Pons (tissue), 1 donor: ENCODE measurements at regions not wholly inside any gene's neighbourhood (a gene's known extent, or its start where the extent isn't known, plus 50 kb on each side); places are given as distances from the start of the nearest gene placed in this dataset.
A peak's percentile ranks its signal among the peaks of the same experiment; 100 is the strongest.
"Not testable (repeated sequence)": the region's sequence is repeated elsewhere in the genome, so short reads cannot be mapped to it uniquely, and the experiment has no call there.

Experiments
- DNase-seq: peaks from one replicate; pipeline ENCODE4 v3.0.0-alpha.2; 2016; ENCODE audit warnings: low spot score

GRCh38 chr18:39365836-39366485, 1800.4 kb upstream of the CELF4 start:
- no peak for DNase-seq

GRCh38 chr18:39360072-39360471, 1794.5 kb upstream of the CELF4 start:
- DNase-seq = no peak

DNA sequence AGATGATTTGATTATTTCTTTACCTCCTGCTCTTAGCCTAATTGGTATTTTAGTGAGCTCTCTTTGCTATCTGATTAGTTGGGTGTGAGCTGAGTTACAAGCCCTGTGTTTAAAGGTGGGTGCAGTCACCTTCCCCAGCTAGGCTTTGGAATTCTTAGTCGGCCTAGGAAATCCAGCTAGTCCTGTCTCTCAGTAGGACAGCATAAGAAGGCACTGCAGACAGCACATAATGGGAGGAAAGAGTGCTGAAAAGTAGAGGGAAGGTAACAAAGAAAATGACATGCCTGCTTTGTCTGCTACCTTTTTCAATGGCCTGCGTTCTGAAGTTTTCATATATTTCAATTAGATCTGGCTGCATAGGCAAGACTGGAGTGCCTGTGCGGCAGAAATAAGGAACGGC, 1794.0 kb upstream of the CELF4 start:
- no peak for DNase-seq

- no peak for DNase-seq
Measured at GRCh38 chr18:39350945-39351344, 1785.3 kb upstream of the CELF4 start.

DNA sequence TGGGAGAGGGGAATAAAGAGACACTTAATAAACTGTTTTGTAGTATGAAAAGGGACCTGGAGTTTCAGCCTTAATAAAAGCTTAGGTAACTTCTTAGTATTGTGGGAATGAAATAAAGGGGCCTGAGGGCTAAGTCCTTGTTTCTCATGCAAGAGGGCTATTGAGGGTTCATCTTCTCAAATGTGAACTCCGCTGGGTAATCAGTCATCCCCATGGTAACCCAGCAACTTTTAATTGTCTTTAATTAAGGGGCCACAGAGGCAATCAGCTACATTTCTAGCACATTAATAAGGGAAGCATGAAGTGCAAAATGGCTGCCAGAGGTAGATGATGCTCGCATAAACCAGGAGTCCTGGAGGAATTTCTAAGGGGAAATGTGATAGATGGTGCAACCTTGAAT, 1784.2 kb upstream of the CELF4 start:
- DNase-seq = no peak

- peak; percentile 51 for DNase-seq
Measured at GRCh38 chr18:39348757-39349156, 1783.2 kb upstream of the CELF4 start.

DNA sequence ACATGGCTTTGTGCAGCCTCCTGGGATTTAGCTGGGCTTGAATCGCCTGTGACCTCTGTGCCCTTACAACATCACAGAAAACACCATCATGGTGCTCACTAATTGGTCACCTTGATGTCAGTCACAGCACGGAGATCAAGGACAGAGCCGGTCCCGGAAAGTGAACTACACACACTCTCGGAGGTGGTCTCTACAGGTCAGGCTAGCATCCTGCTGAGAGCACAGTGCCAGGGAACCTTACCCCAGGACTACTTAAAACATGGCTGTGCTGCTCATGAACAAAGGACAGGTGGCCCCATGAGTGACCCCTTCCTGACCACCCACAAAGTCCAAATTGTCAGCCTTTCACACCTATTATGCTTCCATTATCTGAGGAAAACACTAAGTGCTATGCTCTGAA, 1782.1 kb upstream of the CELF4 start:
- DNase-seq = no peak

GRCh38 chr18:39346916-39347315, 1781.3 kb upstream of the CELF4 start:
- no peak for DNase-seq

- no peak for DNase-seq
Measured at GRCh38 chr18:39345321-39345720, 1779.7 kb upstream of the CELF4 start.

GRCh38 chr18:39344487-39344886, 1778.9 kb upstream of the CELF4 start:
- no peak for DNase-seq

- DNase-seq = no peak
Measured at GRCh38 chr18:39341129-39341528, 1775.5 kb upstream of the CELF4 start.

GRCh38 chr18:39340418-39340817, 1774.8 kb upstream of the CELF4 start:
- no peak for DNase-seq

- DNase-seq = no peak
Measured at GRCh38 chr18:39329496-39330275, 1764.1 kb upstream of the CELF4 start.

DNA sequence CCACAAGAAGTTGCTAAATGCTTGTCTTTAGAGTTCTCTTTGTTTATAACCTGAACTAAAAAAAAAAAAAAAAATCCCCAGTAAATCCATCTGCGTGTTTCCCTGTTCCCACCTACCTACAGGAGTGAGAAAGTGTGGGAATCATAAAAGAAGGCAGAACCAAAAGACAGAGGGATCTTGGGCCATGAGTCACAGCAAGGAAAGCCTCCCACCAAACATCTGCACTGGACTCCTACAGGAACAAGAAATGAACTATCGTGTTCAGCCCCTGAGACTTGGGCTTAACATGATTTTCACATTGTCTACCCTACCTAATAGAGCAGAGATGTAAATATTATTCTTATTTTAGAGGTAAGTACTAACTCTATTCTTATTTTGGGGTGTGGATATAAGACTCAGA, 1761.2 kb upstream of the CELF4 start:
- DNase-seq = no peak

DNA sequence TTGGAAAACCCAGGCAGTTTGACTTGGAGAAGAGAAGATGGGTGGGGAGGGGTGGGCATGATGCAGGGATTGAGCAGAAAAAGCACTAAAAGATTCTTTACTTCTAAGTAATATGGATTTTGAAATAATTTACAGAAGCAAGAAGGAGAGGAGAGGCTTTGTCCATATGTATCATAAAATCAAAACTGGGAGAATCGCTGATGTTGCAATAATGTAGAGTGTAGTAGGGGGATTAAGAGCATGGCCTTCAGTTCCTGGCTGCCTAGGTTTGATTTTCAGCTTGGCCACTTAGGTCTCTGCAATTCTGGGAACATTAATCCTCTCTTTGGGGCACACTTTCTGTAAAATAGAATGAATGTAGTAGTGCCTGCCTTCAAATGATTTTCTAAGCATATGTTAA, 1760.4 kb upstream of the CELF4 start:
- DNase-seq = no peak

DNA sequence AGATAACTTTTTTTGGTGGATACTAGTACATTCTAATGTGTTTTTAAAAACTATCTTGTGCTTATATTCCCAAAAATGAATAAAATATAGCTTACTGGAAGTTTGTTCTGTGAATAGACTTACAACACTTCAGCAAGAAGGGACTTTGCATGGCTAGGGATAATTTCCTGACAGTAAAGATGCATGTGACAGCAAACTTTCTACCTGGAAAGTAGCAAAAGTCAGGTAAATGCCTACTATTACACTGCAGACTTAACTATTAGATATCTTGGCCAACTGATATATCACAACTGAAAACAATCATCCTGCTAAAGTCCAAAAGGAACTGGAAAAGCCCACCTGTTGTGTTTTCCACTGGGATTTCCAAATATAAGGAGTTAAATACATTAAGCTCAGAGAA, 1753.5 kb upstream of the CELF4 start:
- no peak for DNase-seq

DNA sequence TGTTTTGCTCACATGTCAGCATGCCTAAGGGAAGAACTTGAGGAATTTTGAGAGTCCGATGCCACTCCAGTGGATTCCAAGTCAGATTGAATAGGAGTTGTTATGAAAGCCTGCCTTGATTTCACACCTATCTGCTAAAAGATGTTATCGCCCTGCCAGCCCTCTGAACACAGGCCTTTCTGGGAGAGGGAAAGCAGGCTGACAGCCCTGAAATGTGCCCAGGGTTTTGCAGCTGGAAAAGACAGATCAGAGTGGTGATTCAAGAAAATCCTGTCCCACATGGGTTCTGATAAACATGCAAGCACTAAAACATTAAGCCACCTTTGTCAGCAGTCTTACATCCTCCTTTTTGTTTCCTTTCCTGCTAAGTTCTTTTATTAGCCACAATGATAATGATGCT, 1752.9 kb upstream of the CELF4 start:
- peak; percentile 33 for DNase-seq

DNA sequence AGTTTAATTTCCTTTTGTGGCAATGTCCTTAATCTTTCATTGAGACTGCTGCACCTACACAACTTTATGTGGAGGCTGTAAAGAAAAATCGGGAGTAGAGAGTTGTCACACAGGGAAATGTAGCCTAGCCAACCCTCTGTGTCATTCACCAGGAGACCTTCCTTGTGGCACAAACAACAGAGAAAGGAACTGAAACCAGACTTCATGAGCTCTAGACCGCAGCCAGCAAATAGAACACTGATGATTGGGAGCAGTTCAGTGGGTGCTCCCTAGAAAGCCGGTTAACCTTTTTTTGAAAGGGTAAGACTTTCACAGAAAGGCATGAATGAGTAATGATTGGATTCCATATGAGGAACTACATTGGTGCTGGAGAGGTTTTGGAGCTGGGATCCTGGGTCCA, 1752.4 kb upstream of the CELF4 start:
- peak; percentile 71 for DNase-seq

DNA sequence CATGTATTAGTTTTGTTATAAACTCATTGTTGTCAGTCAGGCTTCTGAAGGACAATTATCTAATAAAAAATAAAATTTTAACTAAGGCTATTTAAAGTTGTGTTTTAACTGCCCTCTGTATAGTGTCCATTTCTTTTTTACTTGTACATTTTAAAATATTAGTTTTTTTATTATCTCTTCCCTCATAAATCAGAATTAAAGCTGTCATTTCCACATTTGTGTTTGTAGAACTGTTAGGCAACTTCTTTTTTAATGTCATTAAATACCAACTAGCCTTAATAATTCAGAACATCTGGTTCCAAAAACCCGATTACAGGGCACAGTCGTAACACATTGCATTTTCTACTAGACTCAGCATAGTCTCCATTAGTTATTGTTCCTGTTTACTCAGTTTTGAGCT, 1749.0 kb upstream of the CELF4 start:
- DNase-seq = no peak

- no peak for DNase-seq
Measured at GRCh38 chr18:39313992-39314391, 1748.4 kb upstream of the CELF4 start.

DNA sequence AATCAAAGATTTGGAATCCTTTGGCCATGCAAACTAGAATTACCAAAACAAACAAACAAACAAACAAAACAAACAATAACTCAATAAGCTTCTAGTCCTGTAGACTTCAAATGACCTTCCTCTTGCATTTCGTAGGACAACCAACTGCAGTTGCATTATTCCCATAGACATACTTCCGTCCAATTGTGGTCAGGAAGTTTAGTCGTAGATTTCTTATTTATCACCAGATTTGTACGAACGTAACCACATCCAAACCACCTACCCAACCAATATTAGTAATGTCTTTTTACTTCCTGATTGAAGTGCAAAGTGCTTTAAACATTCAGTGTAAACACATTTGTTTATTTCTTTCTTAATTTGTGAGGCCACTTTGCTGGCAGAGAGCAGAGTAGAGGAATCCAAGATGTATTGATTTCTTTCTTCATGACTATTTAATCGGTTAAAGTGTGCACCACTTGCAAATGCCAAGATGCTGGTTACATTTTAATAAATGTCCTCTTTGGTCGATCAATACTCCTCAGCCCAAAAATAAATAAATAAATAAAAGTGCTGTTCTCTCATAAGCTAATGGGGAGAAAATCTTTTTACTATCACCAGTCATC, 1745.6 kb upstream of the CELF4 start:
- DNase-seq = no peak

DNA sequence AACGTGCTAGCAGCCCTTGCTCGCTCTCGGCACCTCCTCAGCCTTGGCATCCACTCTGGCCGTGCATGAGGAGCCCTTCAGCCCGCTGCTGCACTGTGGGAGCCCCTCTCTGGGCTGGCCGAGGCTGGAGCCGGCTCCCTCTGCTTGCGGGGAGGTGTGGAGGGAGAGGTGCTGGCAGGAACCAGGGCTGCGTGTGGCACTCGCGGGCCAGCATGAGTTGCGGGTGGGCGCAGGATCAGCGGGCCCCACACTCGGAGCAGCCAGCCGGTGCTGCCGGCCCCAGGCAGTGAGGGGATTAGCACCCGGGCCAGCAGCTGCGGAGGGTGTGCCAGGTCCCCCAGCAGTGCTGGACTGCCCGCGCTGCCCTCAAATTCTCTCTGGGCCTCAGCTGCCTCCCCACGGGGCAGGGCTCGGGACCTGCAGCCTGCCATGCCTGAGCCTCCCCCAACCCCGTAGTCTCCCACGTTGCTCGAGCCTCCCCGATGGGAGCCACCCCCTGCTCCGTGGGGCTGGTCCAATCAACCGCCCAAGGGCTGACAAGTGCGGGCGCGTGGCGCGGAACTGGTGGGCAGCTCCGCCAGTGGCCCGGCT, 1743.4 kb upstream of the CELF4 start:
- DNase-seq = not testable (repeated sequence)

DNA sequence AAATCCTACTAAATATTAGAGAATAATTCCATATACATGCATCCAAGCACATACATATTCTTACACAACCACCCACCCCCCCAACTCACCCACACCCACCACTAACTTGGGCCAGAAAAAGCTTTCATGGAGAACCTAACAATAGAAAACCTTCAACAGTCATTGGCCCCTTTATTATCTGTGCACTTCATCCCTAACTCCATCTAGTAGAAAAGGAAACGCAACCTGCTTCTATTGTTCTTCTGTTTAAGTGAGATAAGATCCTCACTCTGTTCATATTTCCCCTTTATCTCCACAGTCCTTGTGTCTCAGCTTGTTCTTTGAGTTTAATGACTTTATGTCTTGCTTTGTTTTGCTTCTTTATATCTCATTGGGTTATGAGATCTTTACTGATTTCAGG, 1740.2 kb upstream of the CELF4 start:
- no peak for DNase-seq
